ENCODE measurements at regions not wholly inside any gene's neighbourhood (a gene's known extent, or its start where the extent isn't known, plus 50 kb on each side); places are given as distances from the start of the nearest gene placed in this dataset.

DNA sequence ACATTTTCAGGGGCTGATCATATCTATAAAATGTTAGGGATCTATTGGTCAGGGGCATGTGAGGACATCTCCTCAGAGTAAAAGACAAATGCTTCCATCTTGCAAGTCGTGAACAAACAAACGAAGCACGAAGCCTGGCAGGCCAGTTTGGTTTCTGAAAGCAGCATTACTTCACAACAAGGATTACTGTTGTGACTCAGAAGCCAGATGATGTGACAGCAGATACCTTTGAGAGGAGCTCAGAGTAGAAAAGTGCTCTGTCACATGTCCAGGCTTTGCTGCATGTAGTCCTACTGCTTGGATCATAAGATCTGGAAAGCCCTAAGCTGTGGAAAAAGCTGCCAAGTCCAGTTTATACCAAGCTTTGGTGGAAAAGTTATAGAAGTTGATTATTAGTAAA is 1827.2 kb downstream of the ARAP2 start:
- BruUV-seq (replicated peaks) = no TSS peak
- intact Hi-C loops (cut with micrococcal nuclease) = no loop called here
- RAD21 ChIA-PET (ENCODE audit: low non-redundant PET in 1 of 2, low total read pairs in 2 of 2, uncharacterized antibody in 2 of 2, unreplicated experiment in 2 of 2) = no interaction called here

More for the DNA sequence above, 1827.2 kb downstream of the ARAP2 start:
- POLR2A ChIA-PET = no interaction called here
- Histone ChIP-seq H3K9ac (ENCODE audit: low read length) (no peak overlapping the region), H3K79me2 (ENCODE audit: insufficient read depth, low read length) (no peaks in the 10 kb centered on the region), H3K36me3 (ENCODE audit: control insufficient read depth in 1 of 2, insufficient read depth in 2 of 2, low read length in 2 of 2) (no peaks in the 10 kb centered on the region), H3K27ac (ENCODE audit: low read depth, low read length) (no peak overlapping the region), H3K4me2 (ENCODE audit: low read length) (no peak overlapping the region), H3K4me1 (ENCODE audit: control insufficient read depth in 1 of 2, insufficient read depth in 2 of 2, low read length in 2 of 2) (no peaks in the 10 kb centered on the region), H3K27me3 (ENCODE audit: insufficient read depth, low read length) (no peaks in the 10 kb centered on the region), H3K4me3 (replicated peaks in 1 of 2; ENCODE audit: low read depth in 1 of 2, low read length in 2 of 2) (no peak overlapping the region), H3K9me3 (ENCODE audit: control insufficient read depth in 1 of 2, insufficient read depth in 1 of 2, low read depth in 1 of 2, low read length in 2 of 2) (no peaks in the 10 kb centered on the region), H2AFZ (ENCODE audit: low read depth, low read length, poor library complexity, severe bottlenecking) (no peak overlapping the region), H3K9me2 (ENCODE audit: insufficient read depth) (no peaks in the 10 kb centered on the region), H4K20me1 (ENCODE audit: insufficient read depth) (no peaks in the 10 kb centered on the region)
- CTCF ChIA-PET = no interaction called here
- TF ChIP-seq SRF (IDR thresholded peaks at IDR 0.05; ENCODE audit: low read depth) = no peak
- no peak for TF ChIP-seq CTCF (IDR thresholded peaks at IDR 0.05 in 2 of 3, conservative IDR thresholded peaks at IDR 0.05 in 1 of 3; ENCODE audit: borderline replicate concordance in 1 of 3, insufficient read depth in 1 of 3, low read depth in 2 of 3, low read length in 2 of 3)
- TF ChIP-seq RAD21 (IDR thresholded peaks at IDR 0.05; ENCODE audit: low read depth) = no peak
- TF ChIP-seq CBX3 (IDR thresholded peaks at IDR 0.05; ENCODE audit: low read depth) = no peak
- TF ChIP-seq, protein P1, sequence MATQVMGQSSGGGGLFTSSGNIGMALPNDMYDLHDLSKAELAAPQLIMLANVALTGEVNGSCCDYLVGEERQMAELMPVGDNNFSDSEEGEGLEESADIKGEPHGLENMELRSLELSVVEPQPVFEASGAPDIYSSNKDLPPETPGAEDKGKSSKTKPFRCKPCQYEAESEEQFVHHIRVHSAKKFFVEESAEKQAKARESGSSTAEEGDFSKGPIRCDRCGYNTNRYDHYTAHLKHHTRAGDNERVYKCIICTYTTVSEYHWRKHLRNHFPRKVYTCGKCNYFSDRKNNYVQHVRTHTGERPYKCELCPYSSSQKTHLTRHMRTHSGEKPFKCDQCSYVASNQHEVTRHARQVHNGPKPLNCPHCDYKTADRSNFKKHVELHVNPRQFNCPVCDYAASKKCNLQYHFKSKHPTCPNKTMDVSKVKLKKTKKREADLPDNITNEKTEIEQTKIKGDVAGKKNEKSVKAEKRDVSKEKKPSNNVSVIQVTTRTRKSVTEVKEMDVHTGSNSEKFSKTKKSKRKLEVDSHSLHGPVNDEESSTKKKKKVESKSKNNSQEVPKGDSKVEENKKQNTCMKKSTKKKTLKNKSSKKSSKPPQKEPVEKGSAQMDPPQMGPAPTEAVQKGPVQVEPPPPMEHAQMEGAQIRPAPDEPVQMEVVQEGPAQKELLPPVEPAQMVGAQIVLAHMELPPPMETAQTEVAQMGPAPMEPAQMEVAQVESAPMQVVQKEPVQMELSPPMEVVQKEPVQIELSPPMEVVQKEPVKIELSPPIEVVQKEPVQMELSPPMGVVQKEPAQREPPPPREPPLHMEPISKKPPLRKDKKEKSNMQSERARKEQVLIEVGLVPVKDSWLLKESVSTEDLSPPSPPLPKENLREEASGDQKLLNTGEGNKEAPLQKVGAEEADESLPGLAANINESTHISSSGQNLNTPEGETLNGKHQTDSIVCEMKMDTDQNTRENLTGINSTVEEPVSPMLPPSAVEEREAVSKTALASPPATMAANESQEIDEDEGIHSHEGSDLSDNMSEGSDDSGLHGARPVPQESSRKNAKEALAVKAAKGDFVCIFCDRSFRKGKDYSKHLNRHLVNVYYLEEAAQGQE (IDR thresholded peaks at IDR 0.05; ENCODE audit: low read depth) = no peak
- no peak for TF ChIP-seq SIN3A (IDR thresholded peaks at IDR 0.05; ENCODE audit: low read depth)
- TF ChIP-seq FOSL1 (IDR thresholded peaks at IDR 0.05; ENCODE audit: low read depth) = no peak
- TF ChIP-seq EZH2phosphoT487 (IDR thresholded peaks at IDR 0.05; ENCODE audit: borderline replicate concordance) = no peak
- no peak for TF ChIP-seq ZNF274 (IDR thresholded peaks at IDR 0.05; ENCODE audit: low read depth, low read length)
- TF ChIP-seq, protein P2, sequence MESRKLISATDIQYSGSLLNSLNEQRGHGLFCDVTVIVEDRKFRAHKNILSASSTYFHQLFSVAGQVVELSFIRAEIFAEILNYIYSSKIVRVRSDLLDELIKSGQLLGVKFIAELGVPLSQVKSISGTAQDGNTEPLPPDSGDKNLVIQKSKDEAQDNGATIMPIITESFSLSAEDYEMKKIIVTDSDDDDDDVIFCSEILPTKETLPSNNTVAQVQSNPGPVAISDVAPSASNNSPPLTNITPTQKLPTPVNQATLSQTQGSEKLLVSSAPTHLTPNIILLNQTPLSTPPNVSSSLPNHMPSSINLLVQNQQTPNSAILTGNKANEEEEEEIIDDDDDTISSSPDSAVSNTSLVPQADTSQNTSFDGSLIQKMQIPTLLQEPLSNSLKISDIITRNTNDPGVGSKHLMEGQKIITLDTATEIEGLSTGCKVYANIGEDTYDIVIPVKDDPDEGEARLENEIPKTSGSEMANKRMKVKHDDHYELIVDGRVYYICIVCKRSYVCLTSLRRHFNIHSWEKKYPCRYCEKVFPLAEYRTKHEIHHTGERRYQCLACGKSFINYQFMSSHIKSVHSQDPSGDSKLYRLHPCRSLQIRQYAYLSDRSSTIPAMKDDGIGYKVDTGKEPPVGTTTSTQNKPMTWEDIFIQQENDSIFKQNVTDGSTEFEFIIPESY (IDR thresholded peaks at IDR 0.05; ENCODE audit: extremely low read depth, insufficient replicate concordance, low read length) = no peak
- TF ChIP-seq JUND (IDR thresholded peaks at IDR 0.05) = no peak
- no peak for TF ChIP-seq EGR1 (IDR thresholded peaks at IDR 0.05; ENCODE audit: low read depth)
- TF ChIP-seq CEBPB (IDR thresholded peaks at IDR 0.05; ENCODE audit: low read depth) = no peak
- TF ChIP-seq, protein P3, sequence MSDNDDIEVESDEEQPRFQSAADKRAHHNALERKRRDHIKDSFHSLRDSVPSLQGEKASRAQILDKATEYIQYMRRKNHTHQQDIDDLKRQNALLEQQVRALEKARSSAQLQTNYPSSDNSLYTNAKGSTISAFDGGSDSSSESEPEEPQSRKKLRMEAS (IDR thresholded peaks at IDR 0.05) = no peak
- no peak for TF ChIP-seq ZFX (IDR thresholded peaks at IDR 0.05)
- TF ChIP-seq SP1 (IDR thresholded peaks at IDR 0.05; ENCODE audit: low read depth) = no peak
- TF ChIP-seq TCF7L2 (IDR thresholded peaks at IDR 0.05; ENCODE audit: borderline replicate concordance, extremely low read depth, insufficient read depth, insufficient read length) = no peak
- no peak for TF ChIP-seq ELF1 (IDR thresholded peaks at IDR 0.05; ENCODE audit: borderline replicate concordance, low read depth)
- no peak for TF ChIP-seq POLR2AphosphoS5 (IDR thresholded peaks at IDR 0.05; ENCODE audit: low read depth, low read length)
- no peak for TF ChIP-seq ATF3 (IDR thresholded peaks at IDR 0.05)
- no peak for ATAC-seq
- DNase-seq (ENCODE audit: low read depth, low spot score) = no peak

All from HCT116 (cell line).